ENCODE measurements at regions not wholly inside any gene's neighbourhood (a gene's known extent, or its start where the extent isn't known, plus 50 kb on each side); places are given as distances from the start of the nearest gene placed in this dataset.

DNA sequence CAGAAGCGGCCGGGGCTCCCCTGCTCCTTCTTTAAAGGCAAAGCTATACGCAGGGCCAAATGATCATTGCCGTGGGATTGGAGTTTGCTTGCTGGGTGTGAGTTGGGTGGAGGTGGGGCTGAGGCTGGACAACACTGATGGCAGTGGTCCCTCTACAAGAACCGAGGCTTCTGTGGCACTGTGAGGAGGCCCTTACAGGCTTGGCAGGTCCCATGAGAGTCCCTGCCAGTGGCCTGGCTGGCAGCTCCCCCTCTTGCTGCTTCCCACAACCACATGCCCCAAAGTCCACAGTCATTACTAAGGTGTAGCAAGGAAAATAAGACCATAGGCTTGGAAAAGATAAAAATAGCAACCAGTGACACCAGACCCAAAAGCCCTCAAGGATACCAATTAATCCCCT lies 98.4 kb downstream of the ANKRD10 start:
- Histone ChIP-seq H2AFZ (ENCODE audit: low read length) (no peak overlapping the region), H3K4me2 (ENCODE audit: low read depth, low read length) (no peak overlapping the region), H3F3A (ENCODE audit: insufficient read depth, low read length) (no peaks in the 10 kb centered on the region), H3K9me2 (replicated peaks; ENCODE audit: insufficient read depth, low read length) (no peaks in the 10 kb centered on the region), H3K4me3 (ENCODE audit: low read length) (no peak overlapping the region), H3K4me1 (ENCODE audit: low read length) (peaks cover 5% of the 10 kb centered on the region), H3K9me3 (replicated peaks; ENCODE audit: insufficient read depth, low read length) (no peaks in the 10 kb centered on the region), H3K27me3 (replicated peaks; ENCODE audit: insufficient read depth, low read length) (no peaks in the 10 kb centered on the region), H3K9ac (ENCODE audit: low read length) (no peak overlapping the region), H4K20me1 (ENCODE audit: insufficient read depth, low read length) (no peaks in the 10 kb centered on the region), H3K27ac (ENCODE audit: low read length) (no peak overlapping the region), H3K79me2 (ENCODE audit: low read length) (no peaks in the 10 kb centered on the region), H3K36me3 (replicated peaks; ENCODE audit: insufficient read depth, low read length) (no peaks in the 10 kb centered on the region)
- DNase-seq = no peak
- TF ChIP-seq EZH2phosphoT487 (IDR thresholded peaks at IDR 0.05; ENCODE audit: low read length) = no peak

DNA sequence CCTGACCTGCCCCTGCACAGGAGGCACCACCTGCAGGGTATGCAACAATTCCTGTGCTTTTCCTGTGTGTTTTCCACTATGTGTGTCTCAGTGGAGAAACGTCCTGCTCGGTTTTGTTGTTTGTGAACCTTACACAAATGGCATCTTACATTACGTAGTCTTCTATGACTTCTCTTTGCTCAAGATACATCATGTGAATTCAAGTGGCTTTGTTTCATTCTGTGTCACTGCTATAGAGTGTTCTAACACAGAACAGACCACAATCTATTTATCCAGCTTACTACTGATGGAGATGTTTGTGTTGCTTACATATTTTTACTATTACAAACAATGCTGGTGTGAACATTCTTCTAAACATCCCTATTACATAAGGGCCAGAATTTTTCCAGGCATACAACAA lies 97.7 kb downstream of the ANKRD10 start:
- no peaks in the 10 kb centered on the region for H3F3A ChIP-seq (ENCODE audit: insufficient read depth, low read length)
- peaks cover 5% of the 10 kb centered on the region for H3K4me1 ChIP-seq (ENCODE audit: low read length)
- no peaks in the 10 kb centered on the region for H3K9me3 ChIP-seq (replicated peaks; ENCODE audit: insufficient read depth, low read length)
- H3K27ac ChIP-seq (ENCODE audit: low read length) = no peak overlapping the region
- H4K20me1 ChIP-seq (ENCODE audit: insufficient read depth, low read length) = no peaks in the 10 kb centered on the region
- no peak overlapping the region for H3K4me3 ChIP-seq (ENCODE audit: low read length)
- H3K36me3 ChIP-seq (replicated peaks; ENCODE audit: insufficient read depth, low read length) = no peaks in the 10 kb centered on the region
- TF ChIP-seq EZH2phosphoT487 (IDR thresholded peaks at IDR 0.05; ENCODE audit: low read length) (no peak), EZH2 (optimal IDR thresholded peaks at IDR 0.05; ENCODE audit: low read depth, low read length) (no peak)
- TF ChIP-seq, protein P1, sequence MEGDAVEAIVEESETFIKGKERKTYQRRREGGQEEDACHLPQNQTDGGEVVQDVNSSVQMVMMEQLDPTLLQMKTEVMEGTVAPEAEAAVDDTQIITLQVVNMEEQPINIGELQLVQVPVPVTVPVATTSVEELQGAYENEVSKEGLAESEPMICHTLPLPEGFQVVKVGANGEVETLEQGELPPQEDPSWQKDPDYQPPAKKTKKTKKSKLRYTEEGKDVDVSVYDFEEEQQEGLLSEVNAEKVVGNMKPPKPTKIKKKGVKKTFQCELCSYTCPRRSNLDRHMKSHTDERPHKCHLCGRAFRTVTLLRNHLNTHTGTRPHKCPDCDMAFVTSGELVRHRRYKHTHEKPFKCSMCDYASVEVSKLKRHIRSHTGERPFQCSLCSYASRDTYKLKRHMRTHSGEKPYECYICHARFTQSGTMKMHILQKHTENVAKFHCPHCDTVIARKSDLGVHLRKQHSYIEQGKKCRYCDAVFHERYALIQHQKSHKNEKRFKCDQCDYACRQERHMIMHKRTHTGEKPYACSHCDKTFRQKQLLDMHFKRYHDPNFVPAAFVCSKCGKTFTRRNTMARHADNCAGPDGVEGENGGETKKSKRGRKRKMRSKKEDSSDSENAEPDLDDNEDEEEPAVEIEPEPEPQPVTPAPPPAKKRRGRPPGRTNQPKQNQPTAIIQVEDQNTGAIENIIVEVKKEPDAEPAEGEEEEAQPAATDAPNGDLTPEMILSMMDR (IDR thresholded peaks at IDR 0.05; ENCODE audit: low read length) = no peak
- H3K27me3 ChIP-seq (replicated peaks; ENCODE audit: insufficient read depth, low read length) = no peaks in the 10 kb centered on the region
- DNase-seq = no peak
- no peak overlapping the region for H2AFZ ChIP-seq (ENCODE audit: low read length)
- H3K79me2 ChIP-seq (ENCODE audit: low read length) = no peaks in the 10 kb centered on the region
- no peaks in the 10 kb centered on the region for H3K9me2 ChIP-seq (replicated peaks; ENCODE audit: insufficient read depth, low read length)
- H3K9ac ChIP-seq (ENCODE audit: low read length) = no peak overlapping the region
- H3K4me2 ChIP-seq (ENCODE audit: low read depth, low read length) = no peak overlapping the region

- H3K9ac ChIP-seq (ENCODE audit: low read length) = no peak overlapping the region
- H3K4me3 ChIP-seq (ENCODE audit: low read length) = no peak overlapping the region
- H3K27me3 ChIP-seq (replicated peaks; ENCODE audit: insufficient read depth, low read length) = no peaks in the 10 kb centered on the region
- peak overlapping the region; percentile 75 for H2AFZ ChIP-seq (ENCODE audit: low read length)
- H3F3A ChIP-seq (ENCODE audit: insufficient read depth, low read length) = no peaks in the 10 kb centered on the region
- TF ChIP-seq EZH2 (optimal IDR thresholded peaks at IDR 0.05; ENCODE audit: low read depth, low read length) = no peak
- TF ChIP-seq, protein P1 (IDR thresholded peaks at IDR 0.05; ENCODE audit: low read length) = no peak
- TF ChIP-seq EZH2phosphoT487 (IDR thresholded peaks at IDR 0.05; ENCODE audit: low read length) = no peak
- no peaks in the 10 kb centered on the region for H3K9me3 ChIP-seq (replicated peaks; ENCODE audit: insufficient read depth, low read length)
- H3K9me2 ChIP-seq (replicated peaks; ENCODE audit: insufficient read depth, low read length) = no peaks in the 10 kb centered on the region
- no peak overlapping the region for H3K27ac ChIP-seq (ENCODE audit: low read length)
- H3K79me2 ChIP-seq (ENCODE audit: low read length) = no peaks in the 10 kb centered on the region
- no peaks in the 10 kb centered on the region for H3K36me3 ChIP-seq (replicated peaks; ENCODE audit: insufficient read depth, low read length)
- DNase-seq = no peak
- 0 out of 2 replicates have a peak overlapping the region, but pooled peaks have one; percentile 50 for H3K4me2 ChIP-seq (ENCODE audit: low read depth, low read length)
- H3K4me1 ChIP-seq (ENCODE audit: low read length) = peaks cover 5% of the 10 kb centered on the region
- no peaks in the 10 kb centered on the region for H4K20me1 ChIP-seq (ENCODE audit: insufficient read depth, low read length)
Measured at GRCh38 chr13:110818747-110819146, 96.1 kb downstream of the ANKRD10 start.

DNA sequence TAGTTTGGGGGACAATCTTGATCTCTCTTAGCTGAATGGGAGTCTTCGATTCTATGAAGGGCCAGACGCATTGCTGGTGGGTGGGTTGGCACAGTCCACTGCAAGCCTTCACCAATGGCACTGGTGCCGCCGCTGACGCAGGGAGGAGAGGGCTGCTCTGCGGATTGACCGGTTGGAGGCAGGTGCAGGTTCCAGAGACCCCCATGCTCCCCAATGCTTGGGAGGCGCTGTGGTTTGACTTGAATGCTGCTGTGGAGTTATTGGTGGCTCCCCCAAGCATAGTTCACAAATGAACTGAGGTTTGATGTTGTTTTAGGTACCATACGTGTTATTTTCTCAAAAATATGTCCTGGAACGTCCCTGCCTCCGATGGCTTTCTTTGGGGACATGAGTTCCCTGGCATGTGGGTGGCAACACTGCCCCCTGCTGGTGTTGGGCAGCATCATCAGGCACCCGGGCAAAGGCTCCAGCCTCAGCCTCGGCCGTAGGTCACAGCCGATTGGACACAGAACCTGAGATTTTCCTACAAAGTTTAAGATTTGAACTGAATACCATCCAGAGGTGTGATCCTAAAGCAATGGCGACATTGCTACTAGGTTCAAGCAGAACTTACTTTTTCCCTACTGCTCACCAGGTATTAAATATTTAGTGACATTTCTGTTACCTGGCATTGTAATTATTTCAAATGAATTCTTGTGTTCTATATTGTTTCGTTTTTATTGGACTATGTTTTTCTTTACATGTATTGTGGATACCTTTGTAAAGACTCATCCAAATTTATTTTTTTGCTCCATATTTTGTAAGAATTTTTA lies 95.5 kb downstream of the ANKRD10 start:
- peak overlapping the region; percentile 50 for H3K4me2 ChIP-seq (ENCODE audit: low read depth, low read length)
- H3K4me3 ChIP-seq (ENCODE audit: low read length) = peak overlapping the region; percentile 23; the same call in 1 of the 2 replicates
- no peaks in the 10 kb centered on the region for H3K9me2 ChIP-seq (replicated peaks; ENCODE audit: insufficient read depth, low read length)

More for the DNA sequence above, 95.5 kb downstream of the ANKRD10 start:
- Histone ChIP-seq H3F3A (ENCODE audit: insufficient read depth, low read length) (no peaks in the 10 kb centered on the region), H4K20me1 (ENCODE audit: insufficient read depth, low read length) (no peaks in the 10 kb centered on the region), H3K79me2 (ENCODE audit: low read length) (no peaks in the 10 kb centered on the region), H3K9ac (ENCODE audit: low read length) (no peak overlapping the region), H2AFZ (ENCODE audit: low read length) (peak overlapping the region; percentile 75), H3K9me3 (replicated peaks; ENCODE audit: insufficient read depth, low read length) (no peaks in the 10 kb centered on the region), H3K36me3 (replicated peaks; ENCODE audit: insufficient read depth, low read length) (no peaks in the 10 kb centered on the region), H3K27me3 (replicated peaks; ENCODE audit: insufficient read depth, low read length) (no peaks in the 10 kb centered on the region), H3K27ac (ENCODE audit: low read length) (no peak overlapping the region), H3K4me1 (ENCODE audit: low read length) (peaks cover 5% of the 10 kb centered on the region)
- no peak for TF ChIP-seq EZH2 (optimal IDR thresholded peaks at IDR 0.05; ENCODE audit: low read depth, low read length)
- TF ChIP-seq, protein P1 (IDR thresholded peaks at IDR 0.05; ENCODE audit: low read length) = peak; percentile 98
- peak; percentile 75 for DNase-seq

Data from MM.1S (cell line).